Left ventricle myocardium inferior (tissue), 1 donor: ENCODE measurements at regions not wholly inside any gene's neighbourhood (a gene's known extent, or its start where the extent isn't known, plus 50 kb on each side); places are given as distances from the start of the nearest gene placed in this dataset.

Source experiments
- DNase-seq: peaks from one replicate; pipeline ENCODE4 v3.0.0-alpha.2; 2020
- H3K27ac ChIP-seq: fragments of 200-600 bp; replicated peaks from 2 replicates; pipeline ENCODE4 v1.8.0; 2021
- H3K27me3 ChIP-seq: fragments of 200-600 bp; 2 replicates; pipeline ENCODE4 v1.8.0; 2021; ENCODE audit warnings: low read depth
- H3K36me3 ChIP-seq: fragments of 200-600 bp; 2 replicates; pipeline ENCODE4 v1.8.0; 2021
- H3K4me1 ChIP-seq: fragments of 200-600 bp; 2 replicates; pipeline ENCODE4 v1.8.0; 2021
- H3K4me3 ChIP-seq: fragments of 200-600 bp; 2 replicates; pipeline ENCODE4 v1.8.0; 2021; ENCODE audit warnings: mild to moderate bottlenecking, moderate library complexity
- H3K9me3 ChIP-seq: fragments of 200-600 bp; replicated peaks from 2 replicates; pipeline ENCODE4 v1.8.0; 2021
- intact Hi-C: fragments of 100-400 bp; cut with micrococcal nuclease; formaldehyde crosslinking; loops from one replicate; pipeline ENCODE4 v1.11.0; 2022
- TF ChIP-seq, protein P1 (sequence below): fragments of 200-600 bp; IDR thresholded peaks from 2 replicates; pipeline ENCODE4 v1.8.0; 2021; ENCODE audit warnings: antibody characterized with exemption, mild to moderate bottlenecking, borderline replicate concordance
- donor health status: DM: no; HTN: yes; CAD: no; lungs with severe emphysema.

DNA sequence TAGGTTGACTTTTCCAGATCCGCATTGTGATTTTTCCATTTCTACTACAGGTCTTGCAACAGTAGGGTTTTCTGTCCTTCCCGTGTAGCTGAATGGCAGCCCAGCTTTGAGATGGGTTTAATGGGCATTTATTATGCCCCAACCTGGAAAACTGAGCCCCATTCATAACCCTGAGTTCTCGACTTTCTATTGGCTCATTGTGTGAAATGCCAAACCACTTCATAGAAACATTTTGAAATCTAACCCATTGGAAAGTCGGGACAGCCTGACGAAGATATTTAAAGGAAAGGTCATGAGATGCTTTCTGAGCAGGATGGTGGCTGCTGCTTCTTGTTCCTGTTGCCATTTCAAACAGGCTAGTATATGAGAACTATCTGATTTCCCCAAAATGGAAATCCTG is 203.5 kb downstream of the ZFP36L2 start:
- Histone ChIP-seq H3K4me1 (peaks cover 44% of the 10 kb centered on the region), H3K27ac (no peak overlapping the region), H3K36me3 (no peaks in the 10 kb centered on the region), H3K9me3 (peaks cover 18% of the 10 kb centered on the region), H3K4me3 (no peak overlapping the region), H3K27me3 (no peaks in the 10 kb centered on the region)
- TF ChIP-seq, protein P1, sequence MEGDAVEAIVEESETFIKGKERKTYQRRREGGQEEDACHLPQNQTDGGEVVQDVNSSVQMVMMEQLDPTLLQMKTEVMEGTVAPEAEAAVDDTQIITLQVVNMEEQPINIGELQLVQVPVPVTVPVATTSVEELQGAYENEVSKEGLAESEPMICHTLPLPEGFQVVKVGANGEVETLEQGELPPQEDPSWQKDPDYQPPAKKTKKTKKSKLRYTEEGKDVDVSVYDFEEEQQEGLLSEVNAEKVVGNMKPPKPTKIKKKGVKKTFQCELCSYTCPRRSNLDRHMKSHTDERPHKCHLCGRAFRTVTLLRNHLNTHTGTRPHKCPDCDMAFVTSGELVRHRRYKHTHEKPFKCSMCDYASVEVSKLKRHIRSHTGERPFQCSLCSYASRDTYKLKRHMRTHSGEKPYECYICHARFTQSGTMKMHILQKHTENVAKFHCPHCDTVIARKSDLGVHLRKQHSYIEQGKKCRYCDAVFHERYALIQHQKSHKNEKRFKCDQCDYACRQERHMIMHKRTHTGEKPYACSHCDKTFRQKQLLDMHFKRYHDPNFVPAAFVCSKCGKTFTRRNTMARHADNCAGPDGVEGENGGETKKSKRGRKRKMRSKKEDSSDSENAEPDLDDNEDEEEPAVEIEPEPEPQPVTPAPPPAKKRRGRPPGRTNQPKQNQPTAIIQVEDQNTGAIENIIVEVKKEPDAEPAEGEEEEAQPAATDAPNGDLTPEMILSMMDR, result no peak
- intact Hi-C loops, result no loop called here
- no peak for DNase-seq

DNA sequence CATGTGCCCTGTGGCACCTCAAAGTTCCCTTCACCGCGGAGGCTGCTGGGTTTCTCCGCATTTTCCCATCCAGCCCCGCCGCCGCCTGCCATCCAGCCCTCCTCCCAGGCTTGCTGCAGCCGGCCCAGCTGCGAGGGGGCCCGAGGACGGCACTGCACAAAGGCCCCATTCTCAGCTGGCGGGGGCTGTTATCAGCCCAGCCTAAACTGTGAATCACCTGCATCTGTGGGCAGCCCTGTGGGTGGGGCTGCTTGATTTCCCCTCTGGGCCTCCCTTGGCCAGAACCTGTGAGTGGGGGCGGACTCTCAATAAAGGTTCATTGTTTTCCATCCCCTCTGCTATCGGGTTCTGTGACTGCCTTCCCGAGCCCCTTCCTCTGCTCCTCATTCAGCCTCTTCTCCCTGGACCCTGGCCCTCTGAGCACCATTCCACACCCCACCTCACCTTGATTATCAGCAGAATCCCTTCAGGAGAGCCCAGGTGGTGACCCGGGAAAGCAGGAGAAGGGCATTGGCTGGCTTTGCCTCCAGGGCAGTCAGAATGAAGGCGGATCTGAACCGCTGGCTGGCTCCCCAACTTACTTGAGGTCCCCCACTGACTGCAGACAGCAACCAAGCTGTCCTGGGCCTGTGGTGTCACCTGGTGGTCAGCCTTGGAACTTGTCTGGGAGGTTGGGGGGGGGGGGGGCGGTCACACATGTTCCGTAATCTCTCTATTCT is 204.5 kb downstream of the ZFP36L2 start:
- TF ChIP-seq, protein P1, result no peak
- no peaks in the 10 kb centered on the region for H3K27me3 ChIP-seq
- H3K4me1 ChIP-seq, result peaks cover 37% of the 10 kb centered on the region
- H3K27ac ChIP-seq, result no peak overlapping the region
- no peak overlapping the region for H3K4me3 ChIP-seq
- intact Hi-C loops, result no loop called here
- H3K36me3 ChIP-seq, result no peaks in the 10 kb centered on the region
- H3K9me3 ChIP-seq, result peaks cover 18% of the 10 kb centered on the region
- no peak for DNase-seq

- Histone ChIP-seq H3K36me3 (no peaks in the 10 kb centered on the region), H3K4me3 (no peak overlapping the region), H3K27me3 (no peaks in the 10 kb centered on the region), H3K4me1 (peaks cover 31% of the 10 kb centered on the region), H3K27ac (no peak overlapping the region), H3K9me3 (peaks cover 18% of the 10 kb centered on the region)
- TF ChIP-seq, protein P1, result no peak
- intact Hi-C loops, result no loop called here
- DNase-seq, result no peak
These were observed 205.3 kb downstream of the ZFP36L2 start for GRCh38 chr2:43020990-43021669.

GRCh38 chr2:43020296-43020695 is 206.1 kb downstream of the ZFP36L2 start:
- TF ChIP-seq, protein P1, result no peak
- no peak for DNase-seq
- Histone ChIP-seq H3K36me3 (no peaks in the 10 kb centered on the region), H3K4me1 (peaks cover 31% of the 10 kb centered on the region), H3K9me3 (peaks cover 18% of the 10 kb centered on the region), H3K27ac (peak overlapping the region; percentile 85), H3K27me3 (no peaks in the 10 kb centered on the region), H3K4me3 (no peak overlapping the region)
- intact Hi-C loops, result no loop called here

DNA sequence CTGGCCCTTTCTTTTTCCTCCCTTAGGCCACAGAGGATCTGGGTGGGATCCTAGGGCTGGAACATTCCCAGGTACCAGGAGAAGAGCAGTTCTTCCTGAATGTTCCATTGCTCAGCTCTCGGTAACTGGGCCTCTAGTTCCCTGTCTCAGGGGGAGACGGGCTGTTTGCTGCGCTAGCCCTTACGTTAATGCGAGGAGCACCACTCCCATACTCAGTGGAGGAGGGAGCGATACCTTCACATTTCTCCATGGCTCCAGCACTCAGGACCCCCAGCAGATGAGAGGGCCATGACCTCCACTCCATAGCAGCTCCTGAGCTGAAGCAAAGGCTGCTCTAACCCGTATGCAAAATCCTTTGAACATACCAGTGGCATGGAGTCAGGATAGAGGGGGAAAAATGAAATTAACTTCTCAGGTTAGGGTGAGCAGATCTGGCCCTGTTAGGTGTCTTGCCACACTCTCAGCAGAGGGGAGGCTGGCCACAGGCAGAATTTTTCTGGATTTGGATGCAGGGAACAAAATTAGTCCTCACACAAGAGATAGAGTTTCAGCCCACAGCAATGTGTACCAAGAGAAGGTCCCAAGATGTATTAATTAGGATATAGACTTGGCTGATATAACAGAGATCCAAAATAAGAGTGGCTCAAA is 206.7 kb downstream of the ZFP36L2 start:
- H3K9me3 ChIP-seq, result peaks cover 18% of the 10 kb centered on the region
- intact Hi-C loops, result no loop called here
- no peak overlapping the region for H3K4me3 ChIP-seq
- peak overlapping the region; percentile 85 for H3K27ac ChIP-seq
- DNase-seq, result no peak
- TF ChIP-seq, protein P1, result no peak
- no peaks in the 10 kb centered on the region for H3K27me3 ChIP-seq
- H3K4me1 ChIP-seq, result peaks cover 28% of the 10 kb centered on the region
- no peaks in the 10 kb centered on the region for H3K36me3 ChIP-seq
